ENCODE measurements at regions not wholly inside any gene's neighbourhood (a gene's known extent, or its start where the extent isn't known, plus 50 kb on each side); places are given as distances from the start of the nearest gene placed in this dataset.

GRCh38 chr3:76561494-76562236, 478.2 kb upstream of the ROBO2 start:
- Histone ChIP-seq H3K9me3 (no peaks in the 10 kb centered on the region), H3K4me2 (no peak overlapping the region), H3K4me1 (ENCODE audit: control insufficient read depth in 1 of 2, insufficient read depth in 2 of 2, low read depth in 1 of 2, low read length in 1 of 2) (no peaks in the 10 kb centered on the region; a peak in 1 of 4 replicates), H3K27me3 (ENCODE audit: insufficient read depth) (no peaks in the 10 kb centered on the region), H3K9ac (no peak overlapping the region), H2AFZ (ENCODE audit: low read depth) (no peak overlapping the region), H3F3A (replicated peaks; ENCODE audit: insufficient read depth) (no peaks in the 10 kb centered on the region), H3K4me3 (ENCODE audit: low read depth in 2 of 2, low read length in 1 of 2) (no peak overlapping the region), H3K27ac (ENCODE audit: low read depth in 2 of 2, low read length in 1 of 2) (no peak overlapping the region), H3K79me2 (ENCODE audit: insufficient read depth) (no peaks in the 10 kb centered on the region), H3K36me3 (replicated peaks in 1 of 2; ENCODE audit: control insufficient read depth in 1 of 2, insufficient read depth in 2 of 2, low read length in 1 of 2) (no peaks in the 10 kb centered on the region), H4K20me1 (ENCODE audit: insufficient read depth) (no peaks in the 10 kb centered on the region), H3K9me2 (no peaks in the 10 kb centered on the region)
- 49% methylated on average over 2 of the region's 2 CpGs for WGBS (ENCODE audit: low lambda C conversion rate)
- ChIA-PET POLR2A (no interaction called here), CTCF (interaction anchor here (1.9 to 2.5 kb wide), 2 partner anchors 8 to 25 kb away, joined by 12 to 13 read pairs; no protein-coding TSS in a partner anchor)
- no peak for DNase-seq
- TF ChIP-seq RCOR1 (IDR thresholded peaks at IDR 0.05; ENCODE audit: low read length) (no peak), SMC3 (IDR thresholded peaks at IDR 0.05; ENCODE audit: low read depth, low read length) (no peak), NFIC (IDR thresholded peaks at IDR 0.05; ENCODE audit: borderline replicate concordance) (no peak), GATA2 (CRISPR knock-in tag; IDR thresholded peaks at IDR 0.05) (no peak), MEF2A (IDR thresholded peaks at IDR 0.05; ENCODE audit: borderline replicate concordance, low read depth) (no peak), FOSL2 (IDR thresholded peaks at IDR 0.05; ENCODE audit: borderline replicate concordance, low read depth) (no peak), RFX5 (IDR thresholded peaks at IDR 0.05; ENCODE audit: low read length) (no peak), IRF3 (IDR thresholded peaks at IDR 0.05; ENCODE audit: low read depth, low read length) (no peak), SIN3A (IDR thresholded peaks at IDR 0.05; ENCODE audit: borderline replicate concordance, low read depth, low read length) (no peak), USF2 (IDR thresholded peaks at IDR 0.05; ENCODE audit: borderline replicate concordance, low read depth, low read length) (no peak), EZH2phosphoT487 (IDR thresholded peaks at IDR 0.05; ENCODE audit: borderline replicate concordance, low read depth) (no peak), MAX (IDR thresholded peaks at IDR 0.05; ENCODE audit: low read depth) (no peak)

- CTCF ChIA-PET, result interaction anchor here (1.4 kb wide), 1 partner anchor 12 kb away, joined by 4 read pairs; no protein-coding TSS in a partner anchor
- Histone ChIP-seq H3K4me3 (ENCODE audit: low read depth in 2 of 2, low read length in 1 of 2) (no peak overlapping the region), H3K4me2 (no peak overlapping the region), H3K9me2 (no peaks in the 10 kb centered on the region), H3K79me2 (ENCODE audit: insufficient read depth) (no peaks in the 10 kb centered on the region), H3K36me3 (replicated peaks in 1 of 2; ENCODE audit: control insufficient read depth in 1 of 2, insufficient read depth in 2 of 2, low read length in 1 of 2) (no peaks in the 10 kb centered on the region), H2AFZ (ENCODE audit: low read depth) (no peak overlapping the region), H3K27ac (ENCODE audit: low read depth in 2 of 2, low read length in 1 of 2) (no peak overlapping the region), H4K20me1 (ENCODE audit: insufficient read depth) (no peaks in the 10 kb centered on the region), H3K4me1 (ENCODE audit: control insufficient read depth in 1 of 2, insufficient read depth in 2 of 2, low read depth in 1 of 2, low read length in 1 of 2) (no peaks in the 10 kb centered on the region; a peak in 1 of 4 replicates), H3K9ac (no peak overlapping the region), H3K9me3 (no peaks in the 10 kb centered on the region), H3K27me3 (ENCODE audit: insufficient read depth) (no peaks in the 10 kb centered on the region), H3F3A (replicated peaks; ENCODE audit: insufficient read depth) (no peaks in the 10 kb centered on the region)
- POLR2A ChIA-PET, result no interaction called here
- 67% methylated on average over 5 of the region's 5 CpGs for WGBS (ENCODE audit: low lambda C conversion rate)
- no peak for DNase-seq
- TF ChIP-seq YY1 (IDR thresholded peaks at IDR 0.05; ENCODE audit: low read depth) (no peak), SIN3A (IDR thresholded peaks at IDR 0.05; ENCODE audit: borderline replicate concordance, low read depth, low read length) (no peak), IRF3 (IDR thresholded peaks at IDR 0.05; ENCODE audit: low read depth, low read length) (no peak), USF2 (IDR thresholded peaks at IDR 0.05; ENCODE audit: borderline replicate concordance, low read depth, low read length) (no peak), MEF2A (IDR thresholded peaks at IDR 0.05; ENCODE audit: borderline replicate concordance, low read depth) (no peak), FOXM1 (IDR thresholded peaks at IDR 0.05; ENCODE audit: low read depth) (no peak), FOSL2 (IDR thresholded peaks at IDR 0.05; ENCODE audit: borderline replicate concordance, low read depth) (no peak), RCOR1 (IDR thresholded peaks at IDR 0.05; ENCODE audit: low read length) (no peak), PBX3 (IDR thresholded peaks at IDR 0.05) (no peak), CHD2 (IDR thresholded peaks at IDR 0.05; ENCODE audit: low read length, partially characterized antibody) (no peak)
Measured at GRCh38 chr3:76565496-76566210, 474.2 kb upstream of the ROBO2 start.
